GM18909 (cell line): ENCODE measurements at regions not wholly inside any gene's neighbourhood (a gene's known extent, or its start where the extent isn't known, plus 50 kb on each side); places are given as distances from the start of the nearest gene placed in this dataset.

Source experiments
- ATAC-seq: cut with Tn5 transposase; IDR thresholded peaks from one replicate; pipeline ENCODE4 v1.9.1; 2021; ENCODE audit warnings: mild to moderate bottlenecking; ENCODE audit not compliant: unreplicated experiment, poor library complexity

GRCh38 chr11:127103586-127104388, 103.2 kb upstream of the KIRREL3 start:
- ATAC-seq = no peak

DNA sequence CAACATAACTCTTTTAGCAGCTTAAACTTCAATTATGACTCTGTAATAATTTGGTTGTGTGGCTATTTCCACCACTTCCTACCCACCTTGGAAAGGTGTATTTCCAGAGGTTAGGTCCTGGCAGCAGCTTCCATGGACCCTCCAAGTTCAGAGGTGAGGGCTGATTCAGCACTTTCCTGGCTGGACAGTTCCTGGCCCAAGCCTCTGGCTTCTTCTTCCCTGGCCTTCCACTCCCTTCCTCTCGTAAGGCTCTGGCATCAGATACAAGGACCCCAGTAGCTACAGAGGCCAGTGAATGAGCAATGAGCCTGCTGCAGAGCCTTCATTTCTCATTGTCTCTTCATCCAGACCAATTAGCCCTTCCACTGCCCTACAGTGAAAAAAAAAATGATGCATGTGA, 98.1 kb upstream of the KIRREL3 start:
- ATAC-seq = no peak

GRCh38 chr11:127080735-127081134, 80.2 kb upstream of the KIRREL3 start:
- no peak for ATAC-seq

GRCh38 chr11:127075758-127076157, 75.2 kb upstream of the KIRREL3 start:
- no peak for ATAC-seq

DNA sequence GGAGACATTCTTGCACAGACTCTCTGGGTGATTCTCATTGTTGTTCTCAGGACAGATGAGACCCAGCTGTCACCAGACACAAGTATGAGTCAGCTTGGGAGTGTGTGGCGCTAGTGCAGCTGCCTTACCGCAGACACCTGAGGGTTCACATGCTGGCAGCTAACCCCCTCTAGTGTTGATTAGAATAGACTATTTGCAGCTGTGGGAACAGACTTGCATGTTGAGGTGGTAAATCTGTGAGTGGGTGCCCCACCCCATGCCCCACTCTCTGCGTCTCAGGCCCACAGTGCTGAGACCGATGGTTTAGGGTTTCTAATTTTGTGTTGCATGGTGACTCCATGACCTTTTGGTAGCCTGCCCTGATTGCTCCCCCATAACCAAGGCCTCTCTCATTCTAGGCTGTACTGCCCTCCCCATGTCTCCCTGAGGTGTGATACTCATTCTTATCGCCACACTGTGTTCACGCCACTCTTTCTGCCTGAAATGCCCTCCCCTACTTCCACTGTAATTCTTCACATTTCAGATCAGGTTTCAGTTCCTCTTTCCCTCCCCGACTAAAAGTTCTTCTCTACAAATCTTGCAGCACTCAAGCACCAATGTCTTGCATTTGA, 73.7 kb upstream of the KIRREL3 start:
- peak; percentile 91 for ATAC-seq

- no peak for ATAC-seq
Measured at GRCh38 chr11:127073621-127074020, 73.1 kb upstream of the KIRREL3 start.

DNA sequence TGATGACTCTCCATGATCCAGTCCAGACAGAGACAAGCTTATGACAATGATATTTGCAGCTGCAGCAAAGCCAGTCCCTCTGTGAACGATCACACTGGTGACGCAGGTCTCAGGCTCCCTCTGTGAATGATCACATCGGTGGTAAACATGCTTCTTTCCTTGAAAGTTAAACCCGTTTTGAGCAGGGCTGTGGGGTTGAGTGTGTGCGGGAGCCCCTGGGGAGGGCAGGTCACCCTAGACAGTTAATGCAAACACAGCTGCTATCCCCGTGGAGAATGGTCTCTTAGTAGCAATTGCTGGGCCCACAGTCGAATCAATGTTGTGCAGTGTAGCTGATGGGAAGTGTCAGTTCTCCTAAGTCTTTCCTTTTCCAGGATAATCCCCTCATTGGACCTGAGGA, 71.0 kb upstream of the KIRREL3 start:
- ATAC-seq = no peak

DNA sequence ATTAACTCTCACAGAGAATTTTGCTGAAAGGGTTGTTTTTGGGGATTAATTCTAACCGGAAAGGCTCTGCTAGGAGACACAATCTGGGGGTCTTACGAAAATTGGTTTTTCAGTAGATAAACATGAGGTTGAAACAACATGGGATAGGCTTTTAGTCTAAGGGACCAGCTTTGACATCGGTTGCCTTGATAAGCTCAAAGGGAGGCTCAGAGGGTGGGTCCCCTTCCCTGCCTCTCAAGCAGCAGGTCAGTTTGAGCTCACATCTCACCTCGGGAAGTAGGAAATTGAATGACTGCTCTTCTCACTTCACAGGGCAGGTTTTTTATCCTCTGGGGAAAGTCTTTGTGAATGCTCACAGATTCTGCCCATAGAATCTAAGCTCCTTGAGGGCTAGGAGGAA, 70.2 kb upstream of the KIRREL3 start:
- ATAC-seq = no peak

DNA sequence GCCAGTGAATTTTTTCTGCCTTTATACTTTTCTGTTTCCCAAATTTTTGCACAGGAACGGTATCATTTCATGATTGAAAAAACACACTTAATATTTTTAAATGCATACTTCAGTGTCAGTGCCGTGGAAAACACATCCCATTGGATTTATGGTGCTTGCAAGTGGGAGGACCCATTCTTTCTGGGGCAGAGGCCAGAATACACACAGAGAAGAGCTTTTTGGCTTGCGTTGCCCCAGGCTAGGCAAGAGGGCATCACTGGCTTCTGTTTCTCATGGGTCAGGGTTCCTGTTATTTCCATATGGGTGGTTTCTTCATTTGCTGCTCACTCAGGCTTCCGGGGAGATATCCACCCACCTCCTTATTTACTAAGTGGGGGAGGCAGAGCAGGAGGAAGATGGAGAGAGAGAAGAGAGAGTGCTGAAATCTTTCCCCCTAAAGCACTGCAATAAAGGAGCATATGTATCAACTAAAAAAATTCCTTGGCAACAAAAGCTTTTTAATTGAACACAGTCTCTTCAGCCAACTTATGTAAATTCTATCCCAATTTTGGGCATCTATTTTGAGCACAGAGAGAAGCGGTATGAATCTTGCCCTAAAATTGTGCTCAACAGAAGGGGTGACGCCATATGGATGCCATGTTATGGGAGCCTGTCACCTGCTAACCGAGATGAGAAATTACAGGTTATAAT, 66.0 kb upstream of the KIRREL3 start:
- ATAC-seq = no peak

DNA sequence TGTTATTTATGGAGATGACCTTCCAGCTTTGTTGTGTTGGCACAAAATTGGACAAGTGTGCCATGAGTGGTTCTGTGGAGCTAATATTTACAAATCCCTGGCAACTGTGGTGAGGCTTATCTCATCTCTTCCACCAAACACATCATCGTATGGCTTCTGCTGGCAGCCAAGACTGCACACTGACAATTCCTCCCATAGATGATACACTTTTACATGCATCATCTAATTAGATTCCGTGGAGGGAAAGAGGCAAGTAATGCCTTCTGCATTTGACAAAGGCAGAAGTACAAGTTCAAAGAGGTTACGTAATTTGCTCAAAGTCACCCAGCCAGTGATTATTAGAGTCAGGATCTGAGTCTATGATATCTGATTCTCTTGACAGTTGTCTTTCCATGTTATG, 62.7 kb upstream of the KIRREL3 start:
- ATAC-seq = no peak

DNA sequence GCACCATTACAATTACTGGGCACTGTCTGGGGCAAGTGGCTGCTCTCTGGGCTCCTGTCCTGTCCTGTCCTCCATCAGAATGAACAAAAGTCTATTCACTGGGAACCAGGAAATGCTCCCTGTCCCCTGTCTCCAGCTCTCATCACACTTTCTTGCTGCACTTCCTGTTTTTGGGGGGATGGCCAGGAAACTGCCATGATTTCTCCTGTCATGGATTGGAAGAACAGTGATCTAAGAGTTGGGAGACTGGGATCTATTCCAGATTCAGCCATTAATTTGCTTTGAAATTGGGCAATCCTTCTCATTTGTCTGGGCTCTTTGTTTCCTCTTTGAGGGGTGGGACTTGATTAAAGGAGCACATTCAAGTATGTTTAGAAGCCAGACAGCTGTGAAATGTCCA, 61.4 kb upstream of the KIRREL3 start:
- ATAC-seq = no peak

DNA sequence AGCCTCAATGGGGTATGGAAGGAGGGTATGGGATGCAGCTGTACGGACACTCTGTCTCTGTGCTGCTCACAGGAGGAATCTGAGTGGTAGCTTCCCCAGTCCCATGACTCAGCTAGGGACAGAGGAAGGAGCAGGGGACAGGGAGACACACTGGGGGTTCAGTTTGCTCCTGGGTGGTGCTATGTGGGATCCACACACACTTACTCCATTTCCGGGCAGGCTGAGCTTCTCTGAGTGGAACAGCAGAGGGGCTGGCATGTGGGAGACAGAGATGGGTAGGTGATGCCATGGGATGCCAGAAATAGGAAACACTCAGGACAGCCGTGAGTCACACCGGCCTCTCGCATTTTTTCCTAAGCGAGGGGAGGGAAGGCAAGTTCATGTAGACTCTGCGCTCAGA, 59.2 kb upstream of the KIRREL3 start:
- ATAC-seq = no peak

GRCh38 chr11:127059286-127059685, 58.7 kb upstream of the KIRREL3 start:
- no peak for ATAC-seq

GRCh38 chr11:127058524-127058923, 58.0 kb upstream of the KIRREL3 start:
- no peak for ATAC-seq

DNA sequence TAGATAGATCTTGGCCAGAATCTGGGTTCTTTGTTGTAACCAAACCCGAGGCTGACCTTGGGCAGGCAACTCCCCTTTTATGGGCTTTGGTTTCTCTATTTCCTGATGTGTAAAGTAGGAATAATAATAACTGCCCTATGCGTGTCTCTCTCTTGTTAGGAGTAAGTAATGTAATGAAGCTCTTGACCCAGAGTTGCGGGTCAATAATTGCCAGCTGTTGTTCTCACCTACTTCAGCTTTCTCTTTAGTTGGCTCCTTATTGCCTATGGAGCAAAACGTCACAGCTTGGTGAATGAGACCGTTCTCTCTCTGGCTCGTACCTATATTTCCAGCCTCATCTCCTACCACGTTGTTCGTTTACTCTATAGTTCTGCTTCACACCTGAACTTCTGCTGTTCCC, 56.6 kb upstream of the KIRREL3 start:
- ATAC-seq = no peak

- ATAC-seq = no peak
Measured at GRCh38 chr11:127056338-127056971, 55.9 kb upstream of the KIRREL3 start.

DNA sequence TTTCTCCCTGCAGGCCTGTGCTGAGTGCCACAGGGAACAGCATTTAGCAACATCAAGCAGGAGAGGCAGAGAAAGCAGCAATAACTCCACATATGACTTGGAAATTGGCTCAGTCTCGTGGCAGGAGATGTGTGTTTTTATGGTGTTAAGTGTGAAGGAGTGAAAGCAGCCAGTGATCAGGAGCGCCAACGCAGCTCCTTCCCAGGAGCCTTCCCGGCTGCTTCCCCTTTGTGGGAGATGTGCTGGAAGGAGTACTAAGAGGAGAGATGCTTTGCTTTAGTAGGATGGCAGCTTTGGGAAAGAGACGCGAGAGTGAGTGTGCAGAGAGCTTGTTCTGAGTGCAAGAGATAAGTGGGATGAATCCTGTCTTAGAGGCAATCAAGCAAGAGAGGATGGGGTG, 54.7 kb upstream of the KIRREL3 start:
- ATAC-seq = no peak

GRCh38 chr11:127054153-127054552, 53.6 kb upstream of the KIRREL3 start:
- ATAC-seq = no peak

DNA sequence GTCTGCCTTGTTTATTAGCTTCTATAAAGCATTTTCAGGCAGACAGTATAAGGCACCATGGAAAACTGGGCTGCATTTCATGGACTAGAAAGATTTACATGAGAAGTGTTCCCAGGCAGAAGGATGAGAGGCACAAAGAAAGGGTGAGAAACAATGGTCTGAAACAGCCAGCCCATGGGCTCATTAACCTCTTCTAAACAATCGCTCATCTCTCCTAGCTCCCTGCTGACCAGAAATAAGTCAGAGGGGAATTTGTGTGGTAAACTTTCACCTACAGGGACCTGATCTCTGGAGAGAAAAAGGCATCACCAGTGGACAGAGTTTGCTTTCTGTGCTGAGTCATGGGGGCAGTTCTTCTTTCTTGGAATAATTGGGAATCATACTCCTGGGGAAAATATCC, 51.8 kb upstream of the KIRREL3 start:
- no peak for ATAC-seq
